ENCODE measurements at regions not wholly inside any gene's neighbourhood (a gene's known extent, or its start where the extent isn't known, plus 50 kb on each side); places are given as distances from the start of the nearest gene placed in this dataset.
A peak's percentile ranks its signal among the peaks of the same experiment; 100 is the strongest.

GRCh38 chr2:144950899-144951560, 431.1 kb upstream of the ZEB2 start:
- DNase-seq = no peak

GRCh38 chr2:144948205-144948855, 428.4 kb upstream of the ZEB2 start:
- no peak for DNase-seq

GRCh38 chr2:144947709-144948037, 427.8 kb upstream of the ZEB2 start:
- peak; percentile 49 for DNase-seq

- DNase-seq = no peak
These were observed 426.3 kb upstream of the ZEB2 start for GRCh38 chr2:144946263-144946662.

GRCh38 chr2:144944546-144945220, 424.8 kb upstream of the ZEB2 start:
- DNase-seq = peak; percentile 82

- DNase-seq = no peak
These were observed 424.1 kb upstream of the ZEB2 start for GRCh38 chr2:144943986-144944385.

- peak; percentile 46 for DNase-seq
These were observed 423.5 kb upstream of the ZEB2 start for GRCh38 chr2:144943293-144943941.

- DNase-seq = peak; percentile 55
These were observed 422.8 kb upstream of the ZEB2 start for GRCh38 chr2:144942516-144943256.

GRCh38 chr2:144941743-144942488, 422.0 kb upstream of the ZEB2 start:
- no peak for DNase-seq

- no peak for DNase-seq
These were observed 419.7 kb upstream of the ZEB2 start for GRCh38 chr2:144939590-144939989.

- DNase-seq = no peak
These were observed 418.2 kb upstream of the ZEB2 start for GRCh38 chr2:144937910-144938709.

- no peak for DNase-seq
These were observed 417.1 kb upstream of the ZEB2 start for GRCh38 chr2:144937066-144937465.

- no peak for DNase-seq
These were observed 416.5 kb upstream of the ZEB2 start for GRCh38 chr2:144936442-144936841.

GRCh38 chr2:144935736-144936135, 415.8 kb upstream of the ZEB2 start:
- DNase-seq = no peak

GRCh38 chr2:144935191-144935590, 415.3 kb upstream of the ZEB2 start:
- no peak for DNase-seq

GRCh38 chr2:144931960-144932359, 412.0 kb upstream of the ZEB2 start:
- no peak for DNase-seq

GRCh38 chr2:144931480-144931879, 411.6 kb upstream of the ZEB2 start:
- DNase-seq = no peak

- DNase-seq = no peak
These were observed 407.5 kb upstream of the ZEB2 start for GRCh38 chr2:144927429-144927828.

- no peak for DNase-seq
These were observed 406.0 kb upstream of the ZEB2 start for GRCh38 chr2:144925886-144926285.

- DNase-seq = no peak
These were observed 404.9 kb upstream of the ZEB2 start for GRCh38 chr2:144924827-144925226.

- DNase-seq = no peak
These were observed 402.6 kb upstream of the ZEB2 start for GRCh38 chr2:144922519-144922918.
